ENCODE measurements at regions not wholly inside any gene's neighbourhood (a gene's known extent, or its start where the extent isn't known, plus 50 kb on each side); places are given as distances from the start of the nearest gene placed in this dataset.
"Not testable (repeated sequence)": the region's sequence is repeated elsewhere in the genome, so short reads cannot be mapped to it uniquely, and the experiment has no call there.

- Histone ChIP-seq H3K9me3 (ENCODE audit: control insufficient read depth, low read length) (no peaks in the 10 kb centered on the region), H3K36me3 (ENCODE audit: control insufficient read depth in 1 of 2, insufficient read depth in 2 of 2, low read length in 1 of 2) (no peaks in the 10 kb centered on the region), H3K27ac (ENCODE audit: low read depth in 1 of 2, low read length in 2 of 2) (no peak overlapping the region), H3K27me3 (ENCODE audit: control insufficient read depth in 1 of 2, insufficient read depth in 2 of 2, low read length in 1 of 2) (no peaks in the 10 kb centered on the region), H3K4me1 (ENCODE audit: control insufficient read depth in 1 of 2, insufficient read depth in 2 of 2, low read length in 2 of 2) (no peaks in the 10 kb centered on the region), H3K4me3 (ENCODE audit: low read length in 2 of 2) (no peak overlapping the region)
- intact Hi-C loops (cut with DNase I), result no loop called here
- no peak for ATAC-seq (ENCODE audit: low FRiP score)
- DNase-seq, result no peak
- WGBS, 2 donors, result 61 to 69% methylated on average over 5 of the region's 5 CpGs
These were observed 101.2 kb downstream of the SLC35B3 start for GRCh38 chr6:8334113-8334512.

GRCh38 chr6:8329562-8329961 is 105.8 kb downstream of the SLC35B3 start:
- Histone ChIP-seq H3K27me3 (ENCODE audit: control insufficient read depth in 1 of 2, insufficient read depth in 2 of 2, low read length in 1 of 2) (no peaks in the 10 kb centered on the region), H3K27ac (ENCODE audit: low read depth in 1 of 2, low read length in 2 of 2) (no peak overlapping the region), H3K4me3 (ENCODE audit: low read length in 2 of 2) (no peak overlapping the region), H3K9me3 (ENCODE audit: control insufficient read depth, low read length) (no peaks in the 10 kb centered on the region), H3K36me3 (ENCODE audit: control insufficient read depth in 1 of 2, insufficient read depth in 2 of 2, low read length in 1 of 2) (no peaks in the 10 kb centered on the region), H3K4me1 (ENCODE audit: control insufficient read depth in 1 of 2, insufficient read depth in 2 of 2, low read length in 2 of 2) (no peaks in the 10 kb centered on the region)
- ATAC-seq (ENCODE audit: low FRiP score) (no peak), DNase-seq (no peak)
- intact Hi-C loops (cut with DNase I), result no loop called here
- 45 to 49% methylated on average over 8 of the region's 8 CpGs for WGBS, 2 donors

GRCh38 chr6:8325743-8326142 is 109.6 kb downstream of the SLC35B3 start:
- H3K9me3 ChIP-seq (ENCODE audit: control insufficient read depth, low read length), result no peaks in the 10 kb centered on the region
- no peaks in the 10 kb centered on the region for H3K27me3 ChIP-seq (ENCODE audit: control insufficient read depth in 1 of 2, insufficient read depth in 2 of 2, low read length in 1 of 2)
- ATAC-seq (ENCODE audit: low FRiP score) (no peak), DNase-seq (no peak)
- H3K4me1 ChIP-seq (ENCODE audit: control insufficient read depth in 1 of 2, insufficient read depth in 2 of 2, low read length in 2 of 2), result no peaks in the 10 kb centered on the region
- intact Hi-C loops (cut with DNase I), result no loop called here
- no peaks in the 10 kb centered on the region for H3K36me3 ChIP-seq (ENCODE audit: control insufficient read depth in 1 of 2, insufficient read depth in 2 of 2, low read length in 1 of 2)
- H3K4me3 ChIP-seq (ENCODE audit: low read length in 2 of 2), result no peak overlapping the region
- no peak overlapping the region for H3K27ac ChIP-seq (ENCODE audit: low read depth in 1 of 2, low read length in 2 of 2)
- WGBS, 2 donors, result 73 to 81% methylated on average over 7 of the region's 7 CpGs

GRCh38 chr6:8322659-8323058 is 112.7 kb downstream of the SLC35B3 start:
- WGBS, 2 donors, result 72 to 78% methylated on average over 6 of the region's 6 CpGs
- ATAC-seq (ENCODE audit: low FRiP score) (no peak), DNase-seq (no peak)
- Histone ChIP-seq H3K36me3 (ENCODE audit: control insufficient read depth in 1 of 2, insufficient read depth in 2 of 2, low read length in 1 of 2) (no peaks in the 10 kb centered on the region), H3K27ac (ENCODE audit: low read depth in 1 of 2, low read length in 2 of 2) (no peak overlapping the region), H3K27me3 (ENCODE audit: control insufficient read depth in 1 of 2, insufficient read depth in 2 of 2, low read length in 1 of 2) (no peaks in the 10 kb centered on the region), H3K9me3 (ENCODE audit: control insufficient read depth, low read length) (no peaks in the 10 kb centered on the region), H3K4me3 (ENCODE audit: low read length in 2 of 2) (no peak overlapping the region), H3K4me1 (ENCODE audit: control insufficient read depth in 1 of 2, insufficient read depth in 2 of 2, low read length in 2 of 2) (no peaks in the 10 kb centered on the region)
- intact Hi-C loops (cut with DNase I), result no loop called here

- H3K27me3 ChIP-seq (ENCODE audit: control insufficient read depth in 1 of 2, insufficient read depth in 2 of 2, low read length in 1 of 2), result no peaks in the 10 kb centered on the region
- intact Hi-C loops (cut with DNase I), result no loop called here
- no peak for ATAC-seq (ENCODE audit: low FRiP score)
These were observed 113.5 kb downstream of the SLC35B3 start for GRCh38 chr6:8321671-8322404.

GRCh38 chr6:8315154-8315553 is 120.2 kb downstream of the SLC35B3 start:
- H3K27ac ChIP-seq (ENCODE audit: low read depth in 1 of 2, low read length in 2 of 2), result no peak overlapping the region
- no peaks in the 10 kb centered on the region for H3K36me3 ChIP-seq (ENCODE audit: control insufficient read depth in 1 of 2, insufficient read depth in 2 of 2, low read length in 1 of 2)
- no peak overlapping the region for H3K4me3 ChIP-seq (ENCODE audit: low read length in 2 of 2)
- peaks cover 0 to 1% of the 10 kb centered on the region in 2 donors for H3K27me3 ChIP-seq (ENCODE audit: control insufficient read depth in 1 of 2, insufficient read depth in 2 of 2, low read length in 1 of 2)
- intact Hi-C loops (cut with DNase I), result no loop called here
- 83 to 86% methylated on average over 5 of the region's 5 CpGs for WGBS, 2 donors
- H3K9me3 ChIP-seq (ENCODE audit: control insufficient read depth, low read length), result no peaks in the 10 kb centered on the region
- DNase-seq (no peak), ATAC-seq (ENCODE audit: low FRiP score) (no peak)
- H3K4me1 ChIP-seq (ENCODE audit: control insufficient read depth in 1 of 2, insufficient read depth in 2 of 2, low read length in 2 of 2), result no peaks in the 10 kb centered on the region

More at GRCh38 chr6:8321671-8322404, 113.5 kb downstream of the SLC35B3 start:
- Histone ChIP-seq H3K4me1 (ENCODE audit: control insufficient read depth in 1 of 2, insufficient read depth in 2 of 2, low read length in 2 of 2) (no peaks in the 10 kb centered on the region), H3K4me3 (ENCODE audit: low read length in 2 of 2) (no peak overlapping the region), H3K27ac (ENCODE audit: low read depth in 1 of 2, low read length in 2 of 2) (no peak overlapping the region), H3K36me3 (ENCODE audit: control insufficient read depth in 1 of 2, insufficient read depth in 2 of 2, low read length in 1 of 2) (no peaks in the 10 kb centered on the region), H3K9me3 (ENCODE audit: control insufficient read depth, low read length) (no peaks in the 10 kb centered on the region)
- no peak for DNase-seq
- 82 to 85% methylated on average over 3 of the region's 3 CpGs for WGBS, 2 donors

- no peaks in the 10 kb centered on the region for H3K4me1 ChIP-seq (ENCODE audit: control insufficient read depth in 1 of 2, insufficient read depth in 2 of 2, low read length in 2 of 2)
- H3K27ac ChIP-seq (ENCODE audit: low read depth in 1 of 2, low read length in 2 of 2), result no peak overlapping the region
- WGBS, 2 donors, result 77 to 78% methylated on average over 2 of the region's 2 CpGs
- ATAC-seq (ENCODE audit: low FRiP score) (no peak), DNase-seq (no peak)
- H3K36me3 ChIP-seq (ENCODE audit: control insufficient read depth in 1 of 2, insufficient read depth in 2 of 2, low read length in 1 of 2), result no peaks in the 10 kb centered on the region
- H3K27me3 ChIP-seq (ENCODE audit: control insufficient read depth in 1 of 2, insufficient read depth in 2 of 2, low read length in 1 of 2), result no peaks in the 10 kb centered on the region
- no peak overlapping the region for H3K4me3 ChIP-seq (ENCODE audit: low read length in 2 of 2)
- intact Hi-C loops (cut with DNase I), result no loop called here
- H3K9me3 ChIP-seq (ENCODE audit: control insufficient read depth, low read length), result no peaks in the 10 kb centered on the region
These were observed 133.8 kb downstream of the SLC35B3 start for GRCh38 chr6:8301502-8301901.

GRCh38 chr6:8299034-8299433 is 136.3 kb downstream of the SLC35B3 start:
- Histone ChIP-seq H3K9me3 (ENCODE audit: control insufficient read depth, low read length) (peaks cover 1% of the 10 kb centered on the region), H3K4me1 (ENCODE audit: control insufficient read depth in 1 of 2, insufficient read depth in 2 of 2, low read length in 2 of 2) (no peaks in the 10 kb centered on the region), H3K27me3 (ENCODE audit: control insufficient read depth in 1 of 2, insufficient read depth in 2 of 2, low read length in 1 of 2) (no peaks in the 10 kb centered on the region), H3K36me3 (ENCODE audit: control insufficient read depth in 1 of 2, insufficient read depth in 2 of 2, low read length in 1 of 2) (no peaks in the 10 kb centered on the region), H3K4me3 (ENCODE audit: low read length in 2 of 2) (no peak overlapping the region), H3K27ac (ENCODE audit: low read depth in 1 of 2, low read length in 2 of 2) (no peak overlapping the region)
- intact Hi-C loops (cut with DNase I), result no loop called here
- no peak for DNase-seq
- no peak for ATAC-seq (ENCODE audit: low FRiP score)
- WGBS, 2 donors, result 77 to 89% methylated on average over 3 to 4 of the region's 4 CpGs

- WGBS, 2 donors, result 85 to 90% methylated on average over 4 of the region's 4 CpGs
These were observed 152.4 kb downstream of the SLC35B3 start for GRCh38 chr6:8282946-8283345.

More at GRCh38 chr6:8282946-8283345, 152.4 kb downstream of the SLC35B3 start:
- H3K36me3 ChIP-seq (ENCODE audit: control insufficient read depth in 1 of 2, insufficient read depth in 2 of 2, low read length in 1 of 2); H3K4me1 ChIP-seq (ENCODE audit: control insufficient read depth in 1 of 2, insufficient read depth in 2 of 2, low read length in 2 of 2); H3K27ac ChIP-seq (ENCODE audit: low read depth in 1 of 2, low read length in 2 of 2); H3K4me3 ChIP-seq (ENCODE audit: low read length in 2 of 2); DNase-seq; H3K27me3 ChIP-seq (ENCODE audit: control insufficient read depth in 1 of 2, insufficient read depth in 2 of 2, low read length in 1 of 2); ATAC-seq (ENCODE audit: low FRiP score); intact Hi-C loops (cut with DNase I); H3K9me3 ChIP-seq (ENCODE audit: control insufficient read depth, low read length): not testable (repeated sequence)
